ENCODE measurements at regions not wholly inside any gene's neighbourhood (a gene's known extent, or its start where the extent isn't known, plus 50 kb on each side); places are given as distances from the start of the nearest gene placed in this dataset.

DNA sequence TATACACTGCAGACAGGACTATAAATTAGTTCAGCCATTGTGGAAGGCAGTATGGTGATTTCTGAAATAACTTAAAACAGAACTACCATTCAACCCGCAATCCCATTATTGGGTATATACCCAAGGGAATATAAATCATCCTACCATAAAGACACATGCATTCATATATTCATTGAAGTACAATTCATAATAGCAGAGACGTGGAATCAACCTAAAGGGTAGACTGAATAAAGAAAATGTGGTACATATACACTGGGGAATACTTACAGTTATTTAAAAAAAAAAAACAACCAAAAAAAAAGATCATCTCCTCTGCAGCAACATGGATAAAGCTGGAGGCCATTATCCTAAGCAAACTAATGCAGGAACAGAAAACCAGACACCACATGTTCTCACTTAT, 473.9 kb downstream of the TRHDE start:
- TF ChIP-seq, protein P1, sequence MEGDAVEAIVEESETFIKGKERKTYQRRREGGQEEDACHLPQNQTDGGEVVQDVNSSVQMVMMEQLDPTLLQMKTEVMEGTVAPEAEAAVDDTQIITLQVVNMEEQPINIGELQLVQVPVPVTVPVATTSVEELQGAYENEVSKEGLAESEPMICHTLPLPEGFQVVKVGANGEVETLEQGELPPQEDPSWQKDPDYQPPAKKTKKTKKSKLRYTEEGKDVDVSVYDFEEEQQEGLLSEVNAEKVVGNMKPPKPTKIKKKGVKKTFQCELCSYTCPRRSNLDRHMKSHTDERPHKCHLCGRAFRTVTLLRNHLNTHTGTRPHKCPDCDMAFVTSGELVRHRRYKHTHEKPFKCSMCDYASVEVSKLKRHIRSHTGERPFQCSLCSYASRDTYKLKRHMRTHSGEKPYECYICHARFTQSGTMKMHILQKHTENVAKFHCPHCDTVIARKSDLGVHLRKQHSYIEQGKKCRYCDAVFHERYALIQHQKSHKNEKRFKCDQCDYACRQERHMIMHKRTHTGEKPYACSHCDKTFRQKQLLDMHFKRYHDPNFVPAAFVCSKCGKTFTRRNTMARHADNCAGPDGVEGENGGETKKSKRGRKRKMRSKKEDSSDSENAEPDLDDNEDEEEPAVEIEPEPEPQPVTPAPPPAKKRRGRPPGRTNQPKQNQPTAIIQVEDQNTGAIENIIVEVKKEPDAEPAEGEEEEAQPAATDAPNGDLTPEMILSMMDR (IDR thresholded peaks at IDR 0.05; ENCODE audit: control extremely low read depth in 1 of 3, insufficient read depth in 1 of 3, low read depth in 1 of 3, low read length in 3 of 3) = no peak
- TF ChIP-seq POLR2AphosphoS5 (IDR thresholded peaks at IDR 0.05; ENCODE audit: low read depth, low read length) = no peak

Data from H1 (cell line).